ENCODE measurements at regions not wholly inside any gene's neighbourhood (a gene's known extent, or its start where the extent isn't known, plus 50 kb on each side); places are given as distances from the start of the nearest gene placed in this dataset.
"Not testable (repeated sequence)": the region's sequence is repeated elsewhere in the genome, so short reads cannot be mapped to it uniquely, and the experiment has no call there.

- not testable (repeated sequence) for TF ChIP-seq CTCF (IDR thresholded peaks at IDR 0.05); EZH2 (IDR thresholded peaks at IDR 0.05; ENCODE audit: borderline replicate concordance, insufficient read depth, low read depth, low read length, poor library complexity, severe bottlenecking)
These were observed 207.9 kb downstream of the TP53TG3D start for GRCh38 chr16:32461001-32461400.

All from B cell (primary cell).